Hepatocyte (in vitro differentiated cells): ENCODE measurements at regions not wholly inside any gene's neighbourhood (a gene's known extent, or its start where the extent isn't known, plus 50 kb on each side); places are given as distances from the start of the nearest gene placed in this dataset.

Experiments used
- DNase-seq: peaks from one replicate; pipeline ENCODE4 v3.0.0-alpha.2; 2016; ENCODE audit warnings: low spot score
- H2AFZ ChIP-seq: fragments of 200-600 bp; sonication (generic); 2 replicates; pipeline ENCODE4 v1.6.0; 2016; ENCODE audit warnings: antibody characterized with exemption, mild to moderate bottlenecking
- H3K27ac ChIP-seq: fragments of 200-600 bp; sonication (generic); 2 replicates; pipeline ENCODE4 v1.5.1; 2016; ENCODE audit warnings: mild to moderate bottlenecking
- H3K27me3 ChIP-seq: fragments of 200-600 bp; sonication (generic); 2 replicates; pipeline ENCODE4 v1.6.1; 2016
- H3K36me3 ChIP-seq: fragments of 200-600 bp; sonication (generic); replicated peaks from 2 replicates; pipeline ENCODE4 v1.5.1; 2016; ENCODE audit warnings: low read depth; ENCODE audit not compliant: insufficient read depth
- H3K4me1 ChIP-seq: fragments of 200-600 bp; sonication (generic); 2 replicates; pipeline ENCODE4 v1.5.1; 2016; ENCODE audit warnings: mild to moderate bottlenecking, moderate library complexity; ENCODE audit not compliant: insufficient read depth
- H3K4me2 ChIP-seq: fragments of 200-600 bp; sonication (generic); 2 replicates; pipeline ENCODE4 v1.6.0; 2016
- H3K4me3 ChIP-seq: fragments of 200-600 bp; sonication (generic); 2 replicates; pipeline ENCODE4 v1.5.1; 2016; ENCODE audit warnings: mild to moderate bottlenecking
- H3K79me2 ChIP-seq: fragments of 200-600 bp; sonication (generic); 2 replicates; pipeline ENCODE4 v1.6.0; 2017; ENCODE audit warnings: mild to moderate bottlenecking
- H3K9me2 ChIP-seq: fragments of 200-600 bp; sonication (generic); replicated peaks from 2 replicates; pipeline ENCODE4 v1.6.0; 2017; ENCODE audit warnings: mild to moderate bottlenecking; ENCODE audit not compliant: insufficient read depth
- H3K9me3 ChIP-seq: fragments of 200-600 bp; sonication (generic); 2 replicates; pipeline ENCODE4 v1.5.1; 2016; ENCODE audit warnings: low read depth, mild to moderate bottlenecking
- H4K20me1 ChIP-seq: fragments of 200-600 bp; sonication (generic); 2 replicates; pipeline ENCODE4 v1.6.0; 2016; ENCODE audit warnings: mild to moderate bottlenecking; ENCODE audit not compliant: insufficient read depth, poor library complexity, severe bottlenecking
- EZH2 ChIP-seq: fragments of 200-600 bp; sonication (generic); IDR thresholded peaks from 2 replicates; pipeline ENCODE4 v1.6.1; 2016; ENCODE audit warnings: antibody characterized with exemption, mild to moderate bottlenecking, borderline replicate concordance
- EZH2phosphoT487 ChIP-seq: fragments of 200-600 bp; sonication (generic); IDR thresholded peaks from one replicate; pipeline ENCODE4 v1.6.1; 2018; ENCODE audit warnings: antibody characterized with exemption, mild to moderate bottlenecking, low read depth, moderate library complexity; ENCODE audit not compliant: unreplicated experiment, severe bottlenecking
- WGBS: methylation state at CpG from one replicate; pipeline ENCODE4 v1.1.6; 2016; ENCODE audit warnings: low lambda C conversion rate; ENCODE audit errors: missing lambda C conversion rate; 5-methylcytosine and 5-hydroxymethylcytosine counted together
- TF ChIP-seq, protein P1 (sequence below): fragments of 200-600 bp; sonication (generic); IDR thresholded peaks from 2 replicates; pipeline ENCODE4 v1.5.1; 2016; ENCODE audit warnings: antibody characterized with exemption, mild to moderate bottlenecking; ENCODE audit not compliant: poor library complexity

- H3K27ac ChIP-seq, result no peak overlapping the region
- H3K4me1 ChIP-seq, result peaks cover 6% of the 10 kb centered on the region
- H3K79me2 ChIP-seq, result no peaks in the 10 kb centered on the region
- H3K36me3 ChIP-seq, result no peaks in the 10 kb centered on the region
- WGBS, result 89% methylated on average over 10 of the region's 10 CpGs
- no peaks in the 10 kb centered on the region for H3K9me3 ChIP-seq
- H3K9me2 ChIP-seq, result no peaks in the 10 kb centered on the region
- no peak overlapping the region for H3K4me2 ChIP-seq
- no peak overlapping the region for H2AFZ ChIP-seq
- TF ChIP-seq, protein P1, sequence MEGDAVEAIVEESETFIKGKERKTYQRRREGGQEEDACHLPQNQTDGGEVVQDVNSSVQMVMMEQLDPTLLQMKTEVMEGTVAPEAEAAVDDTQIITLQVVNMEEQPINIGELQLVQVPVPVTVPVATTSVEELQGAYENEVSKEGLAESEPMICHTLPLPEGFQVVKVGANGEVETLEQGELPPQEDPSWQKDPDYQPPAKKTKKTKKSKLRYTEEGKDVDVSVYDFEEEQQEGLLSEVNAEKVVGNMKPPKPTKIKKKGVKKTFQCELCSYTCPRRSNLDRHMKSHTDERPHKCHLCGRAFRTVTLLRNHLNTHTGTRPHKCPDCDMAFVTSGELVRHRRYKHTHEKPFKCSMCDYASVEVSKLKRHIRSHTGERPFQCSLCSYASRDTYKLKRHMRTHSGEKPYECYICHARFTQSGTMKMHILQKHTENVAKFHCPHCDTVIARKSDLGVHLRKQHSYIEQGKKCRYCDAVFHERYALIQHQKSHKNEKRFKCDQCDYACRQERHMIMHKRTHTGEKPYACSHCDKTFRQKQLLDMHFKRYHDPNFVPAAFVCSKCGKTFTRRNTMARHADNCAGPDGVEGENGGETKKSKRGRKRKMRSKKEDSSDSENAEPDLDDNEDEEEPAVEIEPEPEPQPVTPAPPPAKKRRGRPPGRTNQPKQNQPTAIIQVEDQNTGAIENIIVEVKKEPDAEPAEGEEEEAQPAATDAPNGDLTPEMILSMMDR, result no peak
- TF ChIP-seq EZH2, result no peak
- TF ChIP-seq EZH2phosphoT487, result no peak
- H4K20me1 ChIP-seq, result no peaks in the 10 kb centered on the region
- no peak overlapping the region for H3K4me3 ChIP-seq
- DNase-seq, result no peak
- H3K27me3 ChIP-seq, result no peaks in the 10 kb centered on the region
Measured at GRCh38 chr1:232694475-232694874, 64.5 kb upstream of the SIPA1L2 start.

- H3K27me3 ChIP-seq, result no peaks in the 10 kb centered on the region
- H3K27ac ChIP-seq, result no peak overlapping the region
- H3K36me3 ChIP-seq, result no peaks in the 10 kb centered on the region
- TF ChIP-seq EZH2phosphoT487 (no peak), EZH2 (no peak)
- H3K4me1 ChIP-seq, result peaks cover 6% of the 10 kb centered on the region
- H3K9me3 ChIP-seq, result no peaks in the 10 kb centered on the region
- no peaks in the 10 kb centered on the region for H4K20me1 ChIP-seq
- H3K79me2 ChIP-seq, result no peaks in the 10 kb centered on the region
- H2AFZ ChIP-seq, result no peak overlapping the region
- no peak for DNase-seq
- no peak overlapping the region for H3K4me2 ChIP-seq
- H3K9me2 ChIP-seq, result no peaks in the 10 kb centered on the region
- 79% methylated on average over 5 of the region's 5 CpGs for WGBS
- no peak overlapping the region for H3K4me3 ChIP-seq
Measured at GRCh38 chr1:232695621-232696385, 65.9 kb upstream of the SIPA1L2 start.

DNA sequence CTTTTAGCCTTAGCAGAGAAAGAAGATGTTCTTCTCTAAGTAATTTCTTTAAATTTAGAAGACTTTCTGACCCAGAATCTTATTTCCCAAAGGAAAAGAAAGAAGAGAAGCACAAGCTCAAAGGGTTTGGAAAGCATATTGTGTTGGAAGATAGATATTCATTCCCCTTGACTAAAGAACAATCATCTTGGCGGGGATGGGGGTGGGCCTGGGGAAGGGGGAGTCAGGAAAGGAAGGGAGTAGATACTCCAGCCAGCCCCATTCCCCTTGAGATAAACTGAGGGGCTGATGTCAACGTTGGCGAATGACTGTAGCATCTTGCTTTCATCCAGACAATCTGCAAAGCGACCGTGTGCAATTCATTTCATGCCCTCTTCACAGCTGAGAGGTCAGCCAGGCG is 66.5 kb upstream of the SIPA1L2 start:
- no peak overlapping the region for H2AFZ ChIP-seq
- H3K36me3 ChIP-seq, result no peaks in the 10 kb centered on the region
- TF ChIP-seq EZH2, result no peak
- TF ChIP-seq, protein P1, result no peak
- no peak for TF ChIP-seq EZH2phosphoT487
- DNase-seq, result no peak
- H3K79me2 ChIP-seq, result no peaks in the 10 kb centered on the region
- 100% methylated on average over 5 of the region's 6 CpGs for WGBS
- H3K4me1 ChIP-seq, result peaks cover 6% of the 10 kb centered on the region
- H3K9me2 ChIP-seq, result no peaks in the 10 kb centered on the region
- H3K4me2 ChIP-seq, result no peak overlapping the region
- no peaks in the 10 kb centered on the region for H3K27me3 ChIP-seq
- H3K9me3 ChIP-seq, result no peaks in the 10 kb centered on the region
- no peak overlapping the region for H3K4me3 ChIP-seq
- H3K27ac ChIP-seq, result no peak overlapping the region
- no peaks in the 10 kb centered on the region for H4K20me1 ChIP-seq

DNA sequence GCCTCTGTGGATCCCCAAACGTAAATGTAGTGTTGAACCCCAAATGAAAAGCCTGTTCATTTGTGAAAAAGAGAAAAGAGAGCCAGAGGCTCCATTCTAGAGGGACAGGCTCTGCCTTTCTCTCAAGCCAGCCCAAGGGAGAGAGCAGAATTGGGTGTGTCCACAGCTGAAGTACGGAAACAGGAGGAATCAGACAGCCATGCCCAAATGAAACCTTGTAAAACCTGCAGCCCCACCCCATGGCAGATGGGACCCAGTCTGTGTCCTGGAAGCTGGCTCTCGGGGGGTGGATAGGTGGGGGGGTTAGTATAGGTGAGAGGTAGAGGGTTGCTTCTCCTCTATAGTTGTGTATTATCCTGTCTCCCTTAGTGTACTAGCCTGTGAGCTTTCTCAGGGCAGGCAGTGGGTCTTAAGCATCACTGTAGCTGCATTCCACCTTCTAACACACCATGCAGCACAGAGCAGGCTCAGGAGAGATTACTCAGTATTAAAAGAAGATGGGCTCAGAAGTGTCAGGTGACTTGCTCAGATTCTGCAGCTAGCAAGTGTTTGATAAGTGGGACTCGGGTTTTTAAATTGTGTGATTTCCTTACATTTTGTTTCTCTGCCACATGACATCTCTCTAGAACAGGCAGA is 67.4 kb upstream of the SIPA1L2 start:
- H3K4me2 ChIP-seq, result no peak overlapping the region
- H3K9me3 ChIP-seq, result no peaks in the 10 kb centered on the region
- H3K9me2 ChIP-seq, result no peaks in the 10 kb centered on the region
- H3K36me3 ChIP-seq, result no peaks in the 10 kb centered on the region
- H2AFZ ChIP-seq, result no peak overlapping the region
- no peak overlapping the region for H3K4me3 ChIP-seq
- TF ChIP-seq, protein P1, result no peak
- TF ChIP-seq EZH2, result no peak
- TF ChIP-seq EZH2phosphoT487, result no peak
- no peak for DNase-seq
- no peaks in the 10 kb centered on the region for H4K20me1 ChIP-seq
- H3K79me2 ChIP-seq, result no peaks in the 10 kb centered on the region
- H3K27ac ChIP-seq, result no peak overlapping the region
- H3K27me3 ChIP-seq, result no peaks in the 10 kb centered on the region
- 75% methylated on average over 4 of the region's 4 CpGs for WGBS
- peaks cover 6% of the 10 kb centered on the region for H3K4me1 ChIP-seq
